ENCODE measurements at regions not wholly inside any gene's neighbourhood (a gene's known extent, or its start where the extent isn't known, plus 50 kb on each side); places are given as distances from the start of the nearest gene placed in this dataset.

GRCh38 chr2:48264627-48265026, 49.9 kb upstream of the FOXN2 start:
- in situ Hi-C loops (cut with HindIII; ENCODE audit: low sequenced_read_pairs): no loop called here
- H3K4me3 ChIP-seq (ENCODE audit: low read depth, low read length): no peak overlapping the region
- TF ChIP-seq CTCF (IDR thresholded peaks at IDR 0.05; ENCODE audit: low read depth, low read length): no peak
- no peak for DNase-seq (ENCODE audit: low read depth, low spot score)
